T-helper 17 cell (primary cell): ENCODE measurements at regions not wholly inside any gene's neighbourhood (a gene's known extent, or its start where the extent isn't known, plus 50 kb on each side); places are given as distances from the start of the nearest gene placed in this dataset.
A peak's percentile ranks its signal among the peaks of the same experiment; 100 is the strongest.

Experiments used
- ATAC-seq: fragments of 150-1000 bp; cut with Tn5 transposase; 2 replicates; pipeline ENCODE4 v1.10.0; 2021; ENCODE audit warnings: mild to moderate bottlenecking, moderate library complexity
- DNase-seq, 3 donors: peaks; one replicate each; pipeline versions ENCODE4 v3.0.0 to v3.0.0-alpha.2; 2020 to 2021
- H3K9me3 ChIP-seq: one replicate; pipeline ENCODE4 v1.7.0; 2013; ENCODE audit warnings: low read length, mild to moderate bottlenecking; ENCODE audit not compliant: control insufficient read depth, poor library complexity, severe bottlenecking
- H3K27ac Mint-ChIP-seq: one replicate; pipeline ENCODE4 v1.8.0; 2022; ENCODE audit warnings: mild to moderate bottlenecking, moderate library complexity, mixed read lengths
- H3K27me3 Mint-ChIP-seq: one replicate; pipeline ENCODE4 v1.8.0; 2022; ENCODE audit warnings: mixed read lengths
- H3K36me3 Mint-ChIP-seq: one replicate; pipeline ENCODE4 v1.8.0; 2022; ENCODE audit warnings: low read depth, mixed read lengths
- H3K4me1 Mint-ChIP-seq: one replicate; pipeline ENCODE4 v1.8.0; 2022; ENCODE audit warnings: mild to moderate bottlenecking, mixed read lengths
- H3K4me3 Mint-ChIP-seq: one replicate; pipeline ENCODE4 v1.8.0; 2022; ENCODE audit warnings: mild to moderate bottlenecking, moderate library complexity, mixed read lengths

GRCh38 chr4:114728426-114728825 is 129.8 kb downstream of the UGT8 start:
- Mint-ChIP-seq H3K4me3 (peak overlapping the region; percentile 25), H3K27me3 (peaks cover 23% of the 10 kb centered on the region), H3K27ac (no peak overlapping the region), H3K36me3 (no peaks in the 10 kb centered on the region), H3K4me1 (no peaks in the 10 kb centered on the region)
- no peaks in the 10 kb centered on the region for H3K9me3 ChIP-seq
- ATAC-seq (no peak), DNase-seq (no peak)

- Mint-ChIP-seq H3K27ac (no peak overlapping the region), H3K4me3 (no peak overlapping the region), H3K27me3 (peaks cover 23% of the 10 kb centered on the region), H3K4me1 (no peaks in the 10 kb centered on the region), H3K36me3 (no peaks in the 10 kb centered on the region)
- H3K9me3 ChIP-seq = no peaks in the 10 kb centered on the region
- ATAC-seq (no peak), DNase-seq (no peak)
These were observed 130.6 kb downstream of the UGT8 start for GRCh38 chr4:114729068-114729738.

DNA sequence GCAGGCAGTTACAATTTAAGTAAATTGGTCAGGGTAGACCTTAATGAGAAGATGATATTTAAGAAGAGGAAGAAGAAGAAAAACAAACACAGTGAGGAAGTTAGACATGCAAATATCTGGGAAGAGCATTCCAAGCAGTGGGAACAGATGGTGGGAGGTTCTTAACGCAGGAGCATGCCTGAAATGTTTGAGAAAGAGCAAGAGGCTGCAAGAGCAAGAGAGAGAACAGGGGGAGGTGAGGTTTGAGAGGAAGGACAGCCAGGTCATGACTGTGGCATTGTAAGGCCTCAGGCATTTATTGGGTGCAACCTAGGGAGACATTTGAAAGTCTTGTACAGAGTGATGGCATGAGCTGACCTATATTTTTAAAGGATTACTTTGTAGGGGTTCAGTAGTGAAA is 136.0 kb downstream of the UGT8 start:
- Mint-ChIP-seq H3K4me1 (no peaks in the 10 kb centered on the region), H3K4me3 (no peak overlapping the region), H3K36me3 (no peaks in the 10 kb centered on the region), H3K27ac (no peak overlapping the region), H3K27me3 (peaks cover 14% of the 10 kb centered on the region)
- DNase-seq (no peak), ATAC-seq (no peak)
- no peaks in the 10 kb centered on the region for H3K9me3 ChIP-seq

GRCh38 chr4:114752391-114753165 is 154.0 kb downstream of the UGT8 start:
- no peak for ATAC-seq
- no peaks in the 10 kb centered on the region for H3K36me3 Mint-ChIP-seq
- peaks cover 23% of the 10 kb centered on the region for H3K27me3 Mint-ChIP-seq
- no peak for DNase-seq
- no peaks in the 10 kb centered on the region for H3K4me1 Mint-ChIP-seq
- H3K27ac Mint-ChIP-seq = no peak overlapping the region
- no peaks in the 10 kb centered on the region for H3K9me3 ChIP-seq
- no peak overlapping the region for H3K4me3 Mint-ChIP-seq

DNA sequence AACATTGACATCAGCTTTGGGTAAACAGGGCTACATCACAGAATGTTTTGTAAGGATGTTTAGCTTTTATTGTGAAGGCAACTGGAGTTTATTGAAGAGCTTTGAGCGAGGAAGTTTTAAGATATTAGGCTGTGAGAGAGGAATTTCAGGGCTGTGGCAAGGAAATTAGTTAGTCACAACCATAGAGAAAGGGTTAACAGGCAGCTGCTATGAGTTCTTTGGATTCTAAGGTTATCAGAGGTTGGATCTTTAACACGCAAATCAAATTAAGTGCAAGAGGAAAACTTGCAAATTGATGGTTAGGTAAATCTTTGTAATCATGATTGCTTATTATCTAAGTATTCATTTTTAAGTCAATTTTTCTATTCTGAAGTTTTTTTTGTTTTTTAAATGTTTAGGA is 156.0 kb downstream of the UGT8 start:
- no peaks in the 10 kb centered on the region for H3K36me3 Mint-ChIP-seq
- no peaks in the 10 kb centered on the region for H3K4me1 Mint-ChIP-seq
- no peaks in the 10 kb centered on the region for H3K9me3 ChIP-seq

GRCh38 chr4:114758066-114758465 is 159.5 kb downstream of the UGT8 start:
- DNase-seq = no peak
- ATAC-seq = no peak
- no peak overlapping the region for H3K4me3 Mint-ChIP-seq

More for the DNA sequence above, 156.0 kb downstream of the UGT8 start:
- no peak overlapping the region for H3K27ac Mint-ChIP-seq
- DNase-seq (no peak), ATAC-seq (no peak)
- no peak overlapping the region for H3K4me3 Mint-ChIP-seq
- peaks cover 23% of the 10 kb centered on the region for H3K27me3 Mint-ChIP-seq

GRCh38 chr4:114768501-114768900 is 169.9 kb downstream of the UGT8 start:
- H3K9me3 ChIP-seq = no peaks in the 10 kb centered on the region
- H3K4me3 Mint-ChIP-seq = no peak overlapping the region
- H3K27me3 Mint-ChIP-seq = no peaks in the 10 kb centered on the region
- H3K27ac Mint-ChIP-seq = no peak overlapping the region
- H3K36me3 Mint-ChIP-seq = no peaks in the 10 kb centered on the region
- ATAC-seq = no peak
- no peak for DNase-seq
- H3K4me1 Mint-ChIP-seq = no peaks in the 10 kb centered on the region

More at GRCh38 chr4:114758066-114758465, 159.5 kb downstream of the UGT8 start:
- H3K9me3 ChIP-seq = no peaks in the 10 kb centered on the region
- Mint-ChIP-seq H3K27ac (no peak overlapping the region), H3K27me3 (peaks cover 5% of the 10 kb centered on the region), H3K36me3 (no peaks in the 10 kb centered on the region), H3K4me1 (no peaks in the 10 kb centered on the region)

DNA sequence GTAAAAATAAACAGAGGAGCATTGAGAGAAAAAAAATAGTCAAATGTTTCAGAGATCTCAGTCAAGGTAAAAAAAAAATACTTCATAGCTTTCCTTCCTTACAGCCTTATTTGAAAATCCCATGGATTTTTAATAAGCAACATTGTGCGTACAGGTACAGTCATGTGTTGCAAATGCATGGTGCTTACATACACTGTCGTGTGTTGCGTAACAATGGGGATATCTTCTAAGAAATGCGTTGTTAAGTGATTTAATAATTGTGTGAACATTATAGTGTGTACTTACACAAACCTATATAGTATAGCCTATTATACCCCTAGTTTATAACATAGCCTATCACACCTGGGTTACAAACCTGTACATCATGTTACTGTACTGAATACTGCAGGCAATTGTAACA is 172.0 kb downstream of the UGT8 start:
- H3K36me3 Mint-ChIP-seq = no peaks in the 10 kb centered on the region
- H3K4me3 Mint-ChIP-seq = no peak overlapping the region
- H3K27me3 Mint-ChIP-seq = no peaks in the 10 kb centered on the region
- H3K9me3 ChIP-seq = no peaks in the 10 kb centered on the region
- H3K27ac Mint-ChIP-seq = no peak overlapping the region
- DNase-seq = no peak
- no peak for ATAC-seq
- no peaks in the 10 kb centered on the region for H3K4me1 Mint-ChIP-seq

GRCh38 chr4:114773339-114773738 is 174.7 kb downstream of the UGT8 start:
- DNase-seq = no peak
- Mint-ChIP-seq H3K4me1 (no peaks in the 10 kb centered on the region), H3K4me3 (no peak overlapping the region), H3K36me3 (no peaks in the 10 kb centered on the region), H3K27me3 (no peaks in the 10 kb centered on the region), H3K27ac (no peak overlapping the region)
- no peaks in the 10 kb centered on the region for H3K9me3 ChIP-seq
- no peak for ATAC-seq
